Keratinocyte (primary cell): ENCODE measurements at regions not wholly inside any gene's neighbourhood (a gene's known extent, or its start where the extent isn't known, plus 50 kb on each side); places are given as distances from the start of the nearest gene placed in this dataset.

Experiments
- DNase-seq: peaks from one replicate; pipeline ENCODE4 v3.0.0-alpha.2; 2011; ENCODE audit warnings: low read depth, missing footprints, low spot score
- FAIRE-seq: peaks from 2 replicates; lab custom pipeline; 2011; peaks lifted over from hg19 to GRCh38; lab: Jason Lieb, UNC
- H2AFZ ChIP-seq: 2 replicates; pipeline ENCODE4 v1.6.0; 2012; ENCODE audit warnings: low read length, control low read depth, inconsistent platforms; ENCODE audit not compliant: control insufficient read depth
- H3K27ac ChIP-seq: 2 replicates; pipeline ENCODE4 v1.5.1; 2011; ENCODE audit warnings: low read length; ENCODE audit not compliant: control insufficient read depth, insufficient read depth
- H3K27me3 ChIP-seq: 3 replicates; pipeline ENCODE4 v1.6.0; 2011; ENCODE audit warnings: low read length; ENCODE audit not compliant: control insufficient read depth, insufficient read depth; ENCODE audit errors: extremely low read depth
- H3K36me3 ChIP-seq, 2 experiments: 2 replicates in 1 of 2; 3 replicates in 1 of 2; pipeline ENCODE4 v1.5.1; 2011; ENCODE audit warnings: low read length in 2 of 2, mild to moderate bottlenecking in 1 of 2; ENCODE audit not compliant: control insufficient read depth in 2 of 2, insufficient read depth in 2 of 2; ENCODE audit errors: extremely low read depth in 1 of 2
- H3K4me1 ChIP-seq: 3 replicates; pipeline ENCODE4 v1.5.1; 2011; ENCODE audit warnings: low read length; ENCODE audit not compliant: control insufficient read depth, insufficient read depth; ENCODE audit errors: extremely low read depth
- H3K4me2 ChIP-seq: 3 replicates; pipeline ENCODE4 v1.6.0; 2011; ENCODE audit warnings: low read depth, low read length; ENCODE audit not compliant: control insufficient read depth, insufficient read depth; ENCODE audit errors: extremely low read depth
- H3K4me3 ChIP-seq, 3 experiments: fragments of 200-600 bp in 1 of 3; sonication (generic) in 1 of 3; 2 replicates in 2 of 3; 3 replicates in 1 of 3; pipeline ENCODE4 v1.5.1; 2011 to 2016; ENCODE audit warnings: low read length in 3 of 3, mild to moderate bottlenecking in 3 of 3, control low read depth in 2 of 3, inconsistent platforms in 1 of 3, low read depth in 1 of 3, mixed read lengths in 1 of 3, mixed run types in 1 of 3, moderate library complexity in 1 of 3; ENCODE audit not compliant: control insufficient read depth in 2 of 3, insufficient read depth in 2 of 3; ENCODE audit errors: extremely low read depth in 1 of 3
- H3K79me2 ChIP-seq: 2 replicates; pipeline ENCODE4 v1.6.0; 2012; ENCODE audit warnings: low read length; ENCODE audit not compliant: control insufficient read depth, insufficient read depth
- H3K9ac ChIP-seq: 3 replicates; pipeline ENCODE4 v1.6.0; 2011; ENCODE audit warnings: low read length; ENCODE audit not compliant: control insufficient read depth, insufficient read depth; ENCODE audit errors: extremely low read depth
- H3K9me1 ChIP-seq: 3 replicates; pipeline ENCODE4 v1.6.0; 2011; ENCODE audit warnings: low read length; ENCODE audit not compliant: control insufficient read depth, insufficient read depth; ENCODE audit errors: extremely low read depth
- H3K9me3 ChIP-seq: 2 replicates; pipeline ENCODE4 v1.5.1; 2012; ENCODE audit warnings: low read depth, low read length; ENCODE audit not compliant: control insufficient read depth
- H4K20me1 ChIP-seq: 3 replicates; pipeline ENCODE4 v1.6.0; 2011; ENCODE audit warnings: low read length; ENCODE audit not compliant: control insufficient read depth, insufficient read depth; ENCODE audit errors: extremely low read depth
- EZH2 ChIP-seq: IDR thresholded peaks from one replicate; pipeline ENCODE4 v1.6.1; 2012; ENCODE audit warnings: inconsistent platforms, mild to moderate bottlenecking, low read length, moderate library complexity
- dilution Hi-C: fragments of 300-500 bp; cut with MboI; formaldehyde crosslinking; loops from one replicate; pipeline ENCODE4 v1.7.0; 2020; ENCODE audit warnings: low sequenced_read_pairs; ENCODE audit not compliant: extremely low pct_ligation_motif_present
- TF ChIP-seq, protein P1 (sequence below), 3 experiments: IDR thresholded peaks in 1 of 3; conservative IDR thresholded peaks in 1 of 3; optimal IDR thresholded peaks in 1 of 3; 2 replicates in 2 of 3; 3 replicates in 1 of 3; pipeline versions ENCODE3 to v1.5.1; 2011; ENCODE audit warnings: low read length in 3 of 3, mild to moderate bottlenecking in 3 of 3, moderate library complexity in 2 of 3, control low read depth in 1 of 3, inconsistent platforms in 1 of 3; ENCODE audit not compliant: insufficient read depth in 2 of 3; ENCODE audit errors: extremely low read depth in 1 of 3

DNA sequence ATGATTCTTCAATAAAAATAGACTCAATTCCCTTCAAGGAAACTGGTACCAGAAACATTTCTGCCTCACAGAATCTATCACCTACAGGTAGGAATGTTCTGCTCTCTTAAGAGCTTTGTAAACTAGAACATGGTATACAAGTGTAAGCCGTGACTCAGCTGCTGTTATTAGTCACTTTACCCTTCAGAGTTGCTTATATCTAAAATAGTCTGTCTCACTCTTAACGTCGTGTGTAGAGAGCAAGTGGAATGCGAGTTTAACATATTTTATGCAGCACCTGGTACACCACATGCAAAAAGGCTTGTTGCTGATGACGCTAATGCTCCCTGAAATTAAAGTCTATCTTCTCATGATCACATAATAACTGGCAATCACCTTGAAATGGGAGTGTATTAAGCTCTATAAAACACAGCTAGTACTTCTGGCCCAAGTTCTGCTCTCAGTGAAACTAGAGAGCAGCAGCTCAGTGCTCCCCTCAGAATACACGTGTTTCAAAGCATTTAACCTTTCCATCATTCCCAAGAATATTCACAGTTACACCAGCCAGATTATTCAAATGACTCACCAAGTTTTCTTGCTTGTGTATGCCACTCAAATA is 420.0 kb downstream of the ZEB2 start:
- dilution Hi-C loops = no loop called here
- H3K4me3 ChIP-seq = no peak overlapping the region
- H3K4me2 ChIP-seq = peak overlapping the region; percentile 72

DNA sequence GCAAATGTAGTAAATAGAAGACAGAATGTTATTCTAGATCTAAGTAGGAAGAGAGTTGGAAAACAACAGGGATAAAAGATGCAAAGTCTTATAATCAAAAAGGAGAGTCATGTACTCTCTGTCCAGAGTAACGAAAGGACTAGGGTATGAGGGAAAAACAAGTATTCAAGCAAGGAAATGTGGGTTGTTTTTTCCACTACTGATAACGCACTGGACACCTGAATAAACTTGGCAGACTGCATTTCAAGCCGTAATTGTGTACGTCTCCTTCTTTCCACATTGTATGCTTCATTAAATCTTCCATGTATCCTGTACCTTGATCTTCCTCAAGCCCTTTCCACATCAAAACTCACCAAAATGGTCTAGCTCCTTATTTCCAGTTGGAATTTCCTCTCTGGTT is 420.6 kb downstream of the ZEB2 start:
- Histone ChIP-seq H3K4me3 (no peak overlapping the region), H3K79me2 (no peaks in the 10 kb centered on the region), H3K9me1 (no peaks in the 10 kb centered on the region), H2AFZ (peak overlapping the region; percentile 42), H4K20me1 (no peaks in the 10 kb centered on the region), H3K36me3 (no peaks in the 10 kb centered on the region), H3K27ac (no peak overlapping the region), H3K4me1 (peaks cover 32% of the 10 kb centered on the region), H3K9ac (no peak overlapping the region), H3K27me3 (no peaks in the 10 kb centered on the region), H3K4me2 (peak overlapping the region; percentile 44), H3K9me3 (peaks cover 2% of the 10 kb centered on the region)
- DNase-seq = no peak
- dilution Hi-C loops = no loop called here
- no peak for FAIRE-seq
- TF ChIP-seq EZH2 = no peak
- TF ChIP-seq, protein P1, sequence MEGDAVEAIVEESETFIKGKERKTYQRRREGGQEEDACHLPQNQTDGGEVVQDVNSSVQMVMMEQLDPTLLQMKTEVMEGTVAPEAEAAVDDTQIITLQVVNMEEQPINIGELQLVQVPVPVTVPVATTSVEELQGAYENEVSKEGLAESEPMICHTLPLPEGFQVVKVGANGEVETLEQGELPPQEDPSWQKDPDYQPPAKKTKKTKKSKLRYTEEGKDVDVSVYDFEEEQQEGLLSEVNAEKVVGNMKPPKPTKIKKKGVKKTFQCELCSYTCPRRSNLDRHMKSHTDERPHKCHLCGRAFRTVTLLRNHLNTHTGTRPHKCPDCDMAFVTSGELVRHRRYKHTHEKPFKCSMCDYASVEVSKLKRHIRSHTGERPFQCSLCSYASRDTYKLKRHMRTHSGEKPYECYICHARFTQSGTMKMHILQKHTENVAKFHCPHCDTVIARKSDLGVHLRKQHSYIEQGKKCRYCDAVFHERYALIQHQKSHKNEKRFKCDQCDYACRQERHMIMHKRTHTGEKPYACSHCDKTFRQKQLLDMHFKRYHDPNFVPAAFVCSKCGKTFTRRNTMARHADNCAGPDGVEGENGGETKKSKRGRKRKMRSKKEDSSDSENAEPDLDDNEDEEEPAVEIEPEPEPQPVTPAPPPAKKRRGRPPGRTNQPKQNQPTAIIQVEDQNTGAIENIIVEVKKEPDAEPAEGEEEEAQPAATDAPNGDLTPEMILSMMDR (optimal IDR thresholded peaks at IDR 0.05 in 1 of 3, IDR thresholded peaks at IDR 0.05 in 1 of 3, conservative IDR thresholded peaks at IDR 0.05 in 1 of 3; ENCODE audit: extremely low read depth in 1 of 3, insufficient read depth in 2 of 3, low read length in 3 of 3) = no peak

More for the DNA sequence above, 420.0 kb downstream of the ZEB2 start:
- no peaks in the 10 kb centered on the region for H3K79me2 ChIP-seq
- H3K9ac ChIP-seq = no peak overlapping the region
- peak; percentile 89 for DNase-seq
- H3K9me1 ChIP-seq = no peaks in the 10 kb centered on the region
- TF ChIP-seq, protein P1 (optimal IDR thresholded peaks at IDR 0.05 in 1 of 3, IDR thresholded peaks at IDR 0.05 in 1 of 3, conservative IDR thresholded peaks at IDR 0.05 in 1 of 3; ENCODE audit: extremely low read depth in 1 of 3, insufficient read depth in 2 of 3, low read length in 3 of 3) = peak in 2 of 3 experiments; percentile 50 to 57
- TF ChIP-seq EZH2 = no peak
- H3K27ac ChIP-seq = peak overlapping the region; percentile 81
- no peaks in the 10 kb centered on the region for H4K20me1 ChIP-seq
- H3K27me3 ChIP-seq = no peaks in the 10 kb centered on the region
- peak; percentile 89 for FAIRE-seq
- H3K36me3 ChIP-seq = no peaks in the 10 kb centered on the region
- no peaks in the 10 kb centered on the region for H3K9me3 ChIP-seq
- H3K4me1 ChIP-seq = peaks cover 32% of the 10 kb centered on the region
- H2AFZ ChIP-seq = peak overlapping the region; percentile 10
